Frontal cortex (tissue), 3 donors: ENCODE measurements at regions not wholly inside any gene's neighbourhood (a gene's known extent, or its start where the extent isn't known, plus 50 kb on each side); places are given as distances from the start of the nearest gene placed in this dataset.
"Not testable (repeated sequence)": the region's sequence is repeated elsewhere in the genome, so short reads cannot be mapped to it uniquely, and the experiment has no call there.

Source experiments
- DNase-seq, 2 donors: peaks; one replicate each; pipeline ENCODE4 v3.0.0; 2012; ENCODE audit warnings: low spot score in 2 of 2
- FAIRE-seq: peaks from 2 replicates; lab custom pipeline; 2012; peaks lifted over from hg19 to GRCh38; lab: Jason Lieb, UNC
- donor health status: control.
- donor health status: control.
- donor health status: control.

DNA sequence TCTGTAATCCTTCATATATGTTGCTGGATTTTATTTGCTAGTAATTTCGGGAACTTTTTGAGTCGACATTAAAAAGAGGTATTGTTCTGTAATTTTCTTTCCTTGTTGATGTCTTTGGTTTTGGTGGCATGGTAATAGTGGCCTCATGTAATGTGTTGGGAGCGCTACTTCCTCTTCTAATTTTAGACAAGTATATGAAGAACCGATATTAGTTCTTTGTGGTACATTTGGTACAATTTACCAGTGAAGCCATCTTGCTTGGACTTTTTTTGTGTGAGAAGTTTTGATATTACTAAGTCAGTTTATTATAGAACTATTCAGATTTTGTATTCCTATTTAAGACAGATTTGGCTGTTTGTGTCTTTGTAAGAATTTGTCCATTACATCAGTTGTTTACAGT lies 669.2 kb upstream of the AADAT start:
- DNase-seq, result no peak
- no peak for FAIRE-seq

DNA sequence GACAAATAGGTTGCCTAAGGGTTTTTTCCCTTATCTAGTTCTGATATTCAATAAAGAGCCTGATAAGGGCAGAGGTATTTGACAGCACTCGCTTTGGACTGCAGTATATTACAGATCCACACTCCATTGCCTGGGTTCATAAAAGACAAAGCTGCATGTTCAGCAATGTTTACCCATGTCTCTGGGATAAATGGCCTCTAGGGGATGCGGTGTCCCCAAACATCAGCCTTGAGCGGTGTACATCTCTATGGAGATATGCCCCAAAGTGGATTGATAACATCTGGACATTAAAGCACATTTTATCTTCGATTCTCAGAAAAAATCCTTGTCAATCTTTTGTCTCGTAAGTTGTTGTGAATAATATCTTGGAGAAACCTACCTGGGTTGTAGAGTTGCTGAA lies 660.8 kb upstream of the AADAT start:
- no peak for FAIRE-seq
- no peak for DNase-seq

GRCh38 chr4:170748975-170749374 lies 659.2 kb upstream of the AADAT start:
- DNase-seq (no peak), FAIRE-seq (no peak)

DNA sequence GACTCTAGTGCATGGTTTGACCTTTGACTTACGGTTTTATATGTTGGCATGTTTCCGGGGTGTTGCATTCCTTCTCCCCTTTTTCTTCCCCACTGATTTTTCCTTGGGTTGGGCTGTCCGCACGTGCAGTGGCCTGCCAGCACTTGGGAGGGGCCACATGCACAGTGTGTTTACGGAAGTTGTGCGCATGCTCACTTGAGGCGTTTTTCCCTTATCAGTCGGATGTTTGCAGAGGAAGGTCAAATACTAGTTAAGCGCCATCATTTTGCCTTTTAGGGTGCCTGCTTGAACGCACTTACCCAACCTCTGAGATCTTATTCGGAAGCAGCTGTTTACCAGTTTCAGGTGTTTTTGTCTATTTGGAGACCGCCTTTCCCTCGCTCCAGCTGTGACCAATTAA lies 653.9 kb upstream of the AADAT start:
- no peak for FAIRE-seq
- no peak for DNase-seq

GRCh38 chr4:170741856-170742255 lies 652.1 kb upstream of the AADAT start:
- no peak for FAIRE-seq
- DNase-seq, result no peak

GRCh38 chr4:170736710-170737109 lies 647.0 kb upstream of the AADAT start:
- FAIRE-seq (no peak), DNase-seq (no peak)

DNA sequence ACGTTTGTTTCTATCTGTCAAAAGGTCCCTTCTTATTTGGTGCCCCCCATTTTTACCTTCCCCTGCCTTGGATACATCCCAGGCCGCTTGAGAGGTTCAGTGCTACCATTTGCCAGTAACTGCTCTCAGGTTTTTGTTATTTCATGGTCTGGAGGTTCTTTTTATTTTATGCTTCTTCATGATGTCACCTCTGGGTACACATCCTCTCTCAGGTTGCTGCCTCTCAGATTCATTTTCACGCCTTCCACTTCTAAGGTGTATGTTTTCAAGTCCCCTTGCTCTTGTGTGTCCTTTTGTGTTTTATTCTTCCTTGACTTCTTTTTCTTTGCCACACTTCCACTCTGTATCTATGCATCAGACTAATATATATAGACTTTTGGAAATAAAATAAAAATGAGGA lies 640.1 kb upstream of the AADAT start:
- FAIRE-seq (no peak), DNase-seq (no peak)

DNA sequence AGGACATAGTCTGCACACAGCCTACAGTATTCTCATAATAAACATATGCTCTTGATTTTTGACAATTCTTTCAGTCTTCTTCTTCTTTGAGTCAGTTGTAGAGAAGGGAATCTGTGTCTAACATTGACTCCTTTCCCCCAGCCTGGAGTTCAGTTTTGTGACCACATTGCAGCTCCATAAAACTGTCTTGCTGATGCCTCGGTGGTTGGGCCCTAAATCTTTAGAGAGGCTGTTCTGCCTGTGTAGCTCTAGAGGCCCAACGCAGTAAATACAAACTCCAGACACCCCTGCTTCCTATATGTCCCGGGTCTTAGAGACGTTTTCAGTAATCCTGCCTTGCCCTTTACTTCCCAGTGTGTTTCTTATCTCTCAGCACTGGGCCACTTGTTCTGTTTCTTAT lies 639.5 kb upstream of the AADAT start:
- FAIRE-seq (no peak), DNase-seq (no peak)

GRCh38 chr4:170724191-170724590 lies 634.4 kb upstream of the AADAT start:
- DNase-seq, result no peak
- no peak for FAIRE-seq

GRCh38 chr4:170723171-170723570 lies 633.4 kb upstream of the AADAT start:
- DNase-seq, result no peak
- no peak for FAIRE-seq

DNA sequence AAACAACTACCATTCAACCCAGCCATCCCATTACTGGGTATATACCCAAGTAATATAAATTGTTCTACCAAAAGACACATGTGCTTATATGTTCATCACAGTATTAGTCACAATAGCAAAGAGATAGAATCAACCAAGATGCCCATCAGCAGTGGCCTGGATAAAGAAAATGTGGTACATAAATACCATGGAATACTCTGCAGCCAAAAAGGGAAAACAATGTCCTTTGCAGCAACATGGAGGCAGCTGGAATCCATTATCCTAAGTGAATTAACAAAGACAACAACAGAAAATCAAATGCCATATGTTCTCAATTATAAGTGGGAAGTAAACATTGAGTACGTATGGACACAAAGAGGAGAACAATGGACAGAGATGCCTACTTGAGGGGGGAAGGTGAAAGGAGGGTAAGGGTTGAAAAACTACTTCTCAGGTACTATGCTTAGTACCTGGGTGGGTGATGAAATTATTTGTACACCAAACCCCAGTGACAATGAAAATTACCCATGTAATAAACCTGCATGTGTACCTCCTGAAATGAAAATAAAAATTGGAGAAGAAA lies 632.1 kb upstream of the AADAT start:
- FAIRE-seq (no peak), DNase-seq (no peak)

DNA sequence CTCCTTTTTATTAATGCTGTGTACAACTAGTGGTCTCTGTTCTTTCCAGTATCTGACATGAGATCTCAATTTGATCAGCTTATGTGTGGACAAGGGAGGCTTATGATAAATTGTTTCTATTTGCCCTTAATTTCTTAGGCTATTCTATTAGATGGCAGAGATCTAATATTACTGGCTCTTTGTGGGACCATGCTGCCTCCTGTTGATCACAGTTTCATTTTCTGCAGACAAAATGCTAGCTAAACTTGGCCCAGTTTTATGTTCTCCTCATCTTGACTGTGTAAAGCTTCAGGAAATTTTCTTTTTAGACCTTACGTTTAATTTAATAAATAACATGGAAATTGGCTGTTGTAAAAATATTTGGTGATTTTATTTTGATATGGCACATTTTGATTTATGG lies 627.1 kb upstream of the AADAT start:
- FAIRE-seq, result no peak

DNA sequence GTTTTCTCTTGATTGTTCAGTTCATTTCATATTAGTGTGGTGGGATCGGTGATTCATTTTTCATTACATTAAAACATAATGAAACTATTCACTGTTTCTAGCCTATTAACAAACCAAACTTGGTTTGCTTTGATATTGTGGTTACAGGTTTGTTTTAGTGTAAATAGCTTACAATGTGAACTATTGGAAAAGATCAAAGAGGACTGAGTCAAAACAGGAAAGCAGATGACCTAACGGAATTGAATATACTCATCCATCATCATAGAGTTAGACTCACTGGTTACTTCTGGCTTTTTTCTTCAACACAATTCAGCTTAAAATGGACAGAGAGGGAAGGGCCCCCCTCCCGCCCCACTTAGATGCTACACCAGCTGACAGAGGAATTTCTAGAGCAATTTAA lies 616.2 kb upstream of the AADAT start:
- FAIRE-seq (no peak), DNase-seq (no peak)

More for the DNA sequence above, 627.1 kb upstream of the AADAT start:
- DNase-seq, result no peak

- DNase-seq (no peak), FAIRE-seq (no peak)
Observed at GRCh38 chr4:170700064-170700463, 610.3 kb upstream of the AADAT start.

DNA sequence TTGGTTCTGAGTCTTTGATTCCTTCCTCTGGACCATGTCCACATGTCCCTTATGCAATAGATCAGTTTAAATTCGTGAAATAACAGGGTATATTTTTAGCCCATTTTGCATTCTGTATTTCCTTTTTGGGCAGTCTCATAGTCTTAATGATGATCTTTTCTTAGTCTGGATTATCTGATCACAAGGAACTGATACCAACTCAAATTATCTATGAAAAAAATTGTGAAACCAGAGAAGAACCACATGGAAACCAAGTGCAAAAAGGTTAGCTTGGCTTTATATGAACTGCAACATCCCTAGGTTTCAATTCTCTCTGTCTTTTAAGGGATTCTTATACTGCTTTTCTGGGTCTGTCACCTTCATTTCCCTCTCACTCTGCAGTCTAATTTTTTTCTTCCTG lies 608.6 kb upstream of the AADAT start:
- DNase-seq (no peak), FAIRE-seq (no peak)

GRCh38 chr4:170697845-170698244 lies 608.1 kb upstream of the AADAT start:
- DNase-seq (no peak), FAIRE-seq (no peak)

DNA sequence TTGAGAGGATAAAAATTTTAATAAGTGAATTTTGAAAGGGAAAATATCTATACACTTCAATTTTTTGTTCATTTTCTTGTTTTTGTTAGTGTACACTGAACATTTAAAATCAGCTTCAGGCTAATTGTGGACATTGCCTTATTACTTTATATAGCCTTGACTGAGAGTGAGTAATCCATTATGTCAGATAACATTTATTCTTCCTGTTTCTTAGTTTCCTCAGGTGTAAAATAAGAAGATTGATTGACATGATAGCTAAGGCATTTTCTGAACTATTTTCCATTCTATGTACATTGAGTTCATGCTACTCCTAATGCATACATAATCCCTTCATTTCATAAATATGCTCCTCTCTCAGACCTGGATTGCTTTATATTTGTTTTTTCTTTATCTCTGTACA lies 607.3 kb upstream of the AADAT start:
- DNase-seq (no peak), FAIRE-seq (no peak)

GRCh38 chr4:170691168-170691567 lies 601.4 kb upstream of the AADAT start:
- DNase-seq (no peak), FAIRE-seq (no peak)

GRCh38 chr4:170687751-170688150 lies 598.0 kb upstream of the AADAT start:
- FAIRE-seq (no peak), DNase-seq (no peak)

DNA sequence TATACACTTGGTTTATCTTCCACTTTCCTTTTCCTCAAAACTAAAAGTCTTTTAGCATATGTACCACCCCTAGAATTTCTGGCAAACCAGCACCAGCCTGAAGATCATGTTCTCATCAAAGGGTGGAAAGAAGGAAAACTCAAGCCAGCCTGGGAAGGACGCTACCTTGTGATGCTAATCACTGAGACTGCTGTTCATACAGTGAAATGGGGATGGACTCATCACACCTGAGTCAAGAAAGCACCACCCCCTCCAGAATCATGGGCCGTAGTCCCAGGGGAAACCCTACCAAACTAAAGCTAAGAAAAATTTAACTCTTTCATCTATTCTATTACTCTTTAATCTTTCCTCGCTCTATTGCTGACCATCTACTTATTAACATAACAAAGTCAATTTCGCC lies 595.9 kb upstream of the AADAT start:
- not testable (repeated sequence) for FAIRE-seq, DNase-seq

DNA sequence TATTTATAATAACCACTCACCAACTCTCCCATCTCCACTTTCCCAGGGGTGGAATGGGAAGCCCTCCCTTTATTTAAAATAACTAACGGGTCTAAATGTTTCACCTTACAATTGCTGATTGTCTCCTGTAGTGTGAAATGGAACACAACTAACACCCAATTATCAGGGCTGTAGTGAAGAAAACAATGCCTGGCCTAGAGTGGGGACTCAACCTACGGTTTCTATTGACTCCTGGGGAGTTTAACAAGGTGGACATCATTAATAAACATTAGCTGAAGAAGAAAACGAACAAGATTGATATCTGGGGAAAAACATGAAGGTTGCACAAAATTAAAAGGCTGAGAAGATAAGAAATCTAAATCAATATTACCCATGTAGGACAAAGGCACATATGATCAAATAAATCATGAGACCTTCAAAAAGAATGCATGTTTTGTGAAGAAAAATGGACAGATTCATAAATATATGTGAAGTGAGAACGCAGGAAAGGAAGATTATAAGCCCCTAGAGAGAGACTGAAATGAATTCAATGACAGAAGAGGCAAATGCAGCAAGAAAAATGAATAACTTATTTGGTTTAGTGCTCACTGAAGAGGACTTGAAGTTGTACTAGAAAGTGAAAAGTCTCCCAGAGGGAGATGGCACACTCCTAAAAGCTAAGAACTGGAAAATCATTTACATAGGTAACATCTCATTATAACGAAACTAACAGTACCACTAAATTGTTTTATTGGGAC lies 593.0 kb upstream of the AADAT start:
- FAIRE-seq (no peak), DNase-seq (no peak)

DNA sequence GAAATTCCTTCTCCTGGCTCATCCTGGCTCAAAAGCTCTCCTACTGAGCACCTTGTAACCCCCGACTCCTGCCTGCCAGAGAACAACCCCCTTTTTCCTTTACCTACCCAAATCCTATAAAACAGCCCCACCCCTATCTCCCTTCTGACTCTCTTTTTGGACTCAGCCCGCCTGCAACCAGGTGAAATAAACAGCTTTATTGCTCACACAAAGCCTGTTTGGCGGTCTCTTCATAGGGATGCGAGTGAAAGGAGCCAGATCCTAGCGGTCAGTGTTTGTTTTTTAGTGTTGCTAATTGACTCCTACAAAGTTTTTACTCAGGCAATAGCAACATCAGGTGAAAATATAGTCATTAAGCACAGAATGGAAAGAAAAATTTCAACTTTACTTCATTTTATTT lies 592.3 kb upstream of the AADAT start:
- not testable (repeated sequence) for FAIRE-seq, DNase-seq
